Neutrophil (primary cell): ENCODE measurements at regions not wholly inside any gene's neighbourhood (a gene's known extent, or its start where the extent isn't known, plus 50 kb on each side); places are given as distances from the start of the nearest gene placed in this dataset.

Experiments
- H3K27ac ChIP-seq: fragments of 200-600 bp; sonication (generic); 2 replicates; pipeline ENCODE4 v1.5.1; 2016; ENCODE audit warnings: mild to moderate bottlenecking, moderate library complexity
- H3K27me3 ChIP-seq: fragments of 200-600 bp; sonication (generic); 2 replicates; pipeline ENCODE4 v1.6.0; 2016; ENCODE audit warnings: mild to moderate bottlenecking
- H3K36me3 ChIP-seq: fragments of 200-600 bp; sonication (generic); 2 replicates; pipeline ENCODE4 v1.5.1; 2017
- H3K4me1 ChIP-seq, 2 experiments: fragments of 200-600 bp in 1 of 2; sonication (generic) in 1 of 2; 1 replicate in 1 of 2; 2 replicates in 1 of 2; pipeline versions ENCODE4 v1.5.1 to v1.6.1; 2013 to 2016; ENCODE audit warnings: low read depth in 1 of 2, low read length in 1 of 2, mild to moderate bottlenecking in 1 of 2, moderate library complexity in 1 of 2; ENCODE audit not compliant: control insufficient read depth in 1 of 2, insufficient read depth in 1 of 2
- H3K4me3 ChIP-seq, 2 experiments: fragments of 200-600 bp in 1 of 2; sonication (generic) in 1 of 2; 1 replicate in 1 of 2; 2 replicates in 1 of 2; pipeline ENCODE4 v1.5.1; 2013 to 2016; ENCODE audit warnings: low read depth in 1 of 2, low read length in 1 of 2, mild to moderate bottlenecking in 1 of 2, moderate library complexity in 1 of 2
- H3K9me3 ChIP-seq: fragments of 200-600 bp; sonication (generic); 2 replicates; pipeline ENCODE4 v1.5.1; 2016
- TF ChIP-seq, protein P1 (sequence below): fragments of 200-600 bp; sonication (generic); IDR thresholded peaks from 2 replicates; pipeline ENCODE4 v1.5.1; 2016; ENCODE audit warnings: antibody characterized with exemption

DNA sequence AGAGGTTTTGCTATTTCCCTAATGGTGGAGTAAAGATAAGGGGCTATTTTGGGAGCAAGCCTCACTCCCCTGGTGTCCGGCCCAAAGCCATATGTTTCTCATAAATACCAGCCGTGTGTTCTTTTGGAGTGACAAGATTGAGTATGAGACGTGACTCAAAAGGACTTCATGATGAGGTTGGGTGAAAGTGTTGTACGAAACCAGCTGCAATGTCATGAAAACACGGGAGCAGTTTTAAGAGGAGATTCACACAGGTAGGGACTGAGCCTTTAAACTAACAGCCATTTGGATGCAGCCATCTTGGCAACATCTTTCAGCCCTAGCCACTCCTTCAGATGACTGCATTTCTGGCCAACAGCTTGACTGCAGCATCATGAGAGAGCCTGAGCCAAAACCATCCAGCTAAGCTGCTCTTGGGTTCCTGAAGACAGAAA, 532.3 kb upstream of the USP24 start:
- Histone ChIP-seq H3K4me3 (no peak overlapping the region), H3K9me3 (no peaks in the 10 kb centered on the region), H3K27ac (no peak overlapping the region), H3K27me3 (no peaks in the 10 kb centered on the region), H3K4me1 (no peaks in the 10 kb centered on the region), H3K36me3 (no peaks in the 10 kb centered on the region)
- TF ChIP-seq, protein P1, sequence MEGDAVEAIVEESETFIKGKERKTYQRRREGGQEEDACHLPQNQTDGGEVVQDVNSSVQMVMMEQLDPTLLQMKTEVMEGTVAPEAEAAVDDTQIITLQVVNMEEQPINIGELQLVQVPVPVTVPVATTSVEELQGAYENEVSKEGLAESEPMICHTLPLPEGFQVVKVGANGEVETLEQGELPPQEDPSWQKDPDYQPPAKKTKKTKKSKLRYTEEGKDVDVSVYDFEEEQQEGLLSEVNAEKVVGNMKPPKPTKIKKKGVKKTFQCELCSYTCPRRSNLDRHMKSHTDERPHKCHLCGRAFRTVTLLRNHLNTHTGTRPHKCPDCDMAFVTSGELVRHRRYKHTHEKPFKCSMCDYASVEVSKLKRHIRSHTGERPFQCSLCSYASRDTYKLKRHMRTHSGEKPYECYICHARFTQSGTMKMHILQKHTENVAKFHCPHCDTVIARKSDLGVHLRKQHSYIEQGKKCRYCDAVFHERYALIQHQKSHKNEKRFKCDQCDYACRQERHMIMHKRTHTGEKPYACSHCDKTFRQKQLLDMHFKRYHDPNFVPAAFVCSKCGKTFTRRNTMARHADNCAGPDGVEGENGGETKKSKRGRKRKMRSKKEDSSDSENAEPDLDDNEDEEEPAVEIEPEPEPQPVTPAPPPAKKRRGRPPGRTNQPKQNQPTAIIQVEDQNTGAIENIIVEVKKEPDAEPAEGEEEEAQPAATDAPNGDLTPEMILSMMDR, result no peak

DNA sequence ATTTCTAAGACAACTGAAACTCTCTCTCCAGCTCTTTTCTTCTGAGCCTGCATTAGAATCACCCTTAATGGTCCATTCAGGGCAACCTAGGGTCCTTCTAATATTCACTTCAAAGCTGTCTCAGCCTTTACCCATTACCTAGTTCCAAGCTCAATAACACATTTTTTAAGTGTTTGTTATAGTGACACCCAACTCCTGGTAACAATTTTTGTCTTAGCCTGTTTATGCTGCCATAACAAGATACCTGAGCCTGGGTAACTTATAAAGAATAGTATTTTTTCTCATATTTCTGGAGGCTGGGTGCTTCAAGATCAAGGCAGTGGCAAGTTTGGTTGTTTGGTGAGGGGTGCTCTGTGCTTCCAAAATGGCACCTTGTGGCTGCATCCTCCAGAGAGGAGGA, 531.5 kb upstream of the USP24 start:
- no peak overlapping the region for H3K4me3 ChIP-seq
- H3K27ac ChIP-seq, result no peak overlapping the region
- H3K9me3 ChIP-seq, result no peaks in the 10 kb centered on the region
- H3K36me3 ChIP-seq, result no peaks in the 10 kb centered on the region
- no peaks in the 10 kb centered on the region for H3K4me1 ChIP-seq
- H3K27me3 ChIP-seq, result no peaks in the 10 kb centered on the region
- TF ChIP-seq, protein P1, result no peak

DNA sequence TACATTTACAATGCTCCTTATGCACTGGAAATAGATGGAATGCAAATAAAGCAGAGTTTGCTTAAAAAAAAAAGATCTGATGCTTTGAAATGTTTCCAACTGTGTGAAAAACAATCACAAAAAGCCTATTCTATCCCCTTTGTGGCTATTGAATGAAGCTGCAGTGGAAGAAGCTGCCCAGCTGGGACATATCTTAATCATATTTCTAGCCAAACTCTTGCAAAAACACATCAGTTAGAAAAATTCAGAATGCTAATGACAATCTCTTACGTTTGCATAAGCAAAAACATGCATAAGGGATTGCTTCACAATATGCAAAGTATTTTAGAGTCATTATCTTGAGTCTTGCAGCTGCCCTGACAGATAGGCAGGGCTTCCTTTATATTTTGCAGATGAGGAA, 526.4 kb upstream of the USP24 start:
- no peak overlapping the region for H3K4me3 ChIP-seq
- no peaks in the 10 kb centered on the region for H3K36me3 ChIP-seq
- no peaks in the 10 kb centered on the region for H3K9me3 ChIP-seq
- no peak overlapping the region for H3K27ac ChIP-seq
- H3K27me3 ChIP-seq, result no peaks in the 10 kb centered on the region
- peaks cover 6 to 9% of the 10 kb centered on the region in 2 experiments for H3K4me1 ChIP-seq
- TF ChIP-seq, protein P1, result no peak

GRCh38 chr1:55735106-55735505, 519.9 kb upstream of the USP24 start:
- TF ChIP-seq, protein P1, result no peak
- Histone ChIP-seq H3K4me1 (peaks cover 6 to 9% of the 10 kb centered on the region in 2 experiments), H3K27ac (no peak overlapping the region)

GRCh38 chr1:55726994-55727393, 511.8 kb upstream of the USP24 start:
- Histone ChIP-seq H3K4me3 (no peak overlapping the region), H3K27ac (no peak overlapping the region), H3K4me1 (no peaks in the 10 kb centered on the region), H3K9me3 (no peaks in the 10 kb centered on the region), H3K27me3 (no peaks in the 10 kb centered on the region), H3K36me3 (no peaks in the 10 kb centered on the region)
- TF ChIP-seq, protein P1, result no peak

More at GRCh38 chr1:55735106-55735505, 519.9 kb upstream of the USP24 start:
- H3K4me3 ChIP-seq, result no peak overlapping the region
- no peaks in the 10 kb centered on the region for H3K36me3 ChIP-seq
- no peaks in the 10 kb centered on the region for H3K27me3 ChIP-seq
- no peaks in the 10 kb centered on the region for H3K9me3 ChIP-seq

DNA sequence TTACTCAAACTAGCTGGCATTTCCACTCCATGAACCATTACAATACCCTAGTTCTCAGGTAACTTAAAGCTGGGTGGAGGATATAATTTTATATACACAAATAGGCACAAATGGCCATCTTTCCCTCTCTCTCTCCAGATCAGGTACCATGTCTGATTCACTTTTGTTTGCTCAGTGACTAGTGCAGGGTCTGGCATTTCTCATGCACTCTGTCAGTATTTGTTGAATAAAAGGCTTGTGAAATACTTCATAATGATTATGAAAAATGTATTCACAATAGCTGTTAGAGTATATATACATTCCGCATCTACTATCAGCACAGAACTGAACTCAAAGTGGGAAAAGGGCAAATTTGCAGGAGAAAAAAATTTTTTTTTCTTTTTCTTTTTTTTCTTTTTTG, 510.2 kb upstream of the USP24 start:
- Histone ChIP-seq H3K36me3 (no peaks in the 10 kb centered on the region), H3K4me3 (no peak overlapping the region), H3K4me1 (no peaks in the 10 kb centered on the region), H3K27me3 (no peaks in the 10 kb centered on the region), H3K9me3 (no peaks in the 10 kb centered on the region), H3K27ac (no peak overlapping the region)
- TF ChIP-seq, protein P1, result no peak
